GM12878 (cell line): ENCODE measurements at regions not wholly inside any gene's neighbourhood (a gene's known extent, or its start where the extent isn't known, plus 50 kb on each side); places are given as distances from the start of the nearest gene placed in this dataset.

Experiments
- CREM ChIP-seq: IDR thresholded peaks from 2 replicates; pipeline ENCODE4 v1.6.1; 2014; ENCODE audit warnings: antibody characterized with exemption, low read depth
- ELK1 ChIP-seq: IDR thresholded peaks from 2 replicates; pipeline ENCODE4 v1.6.1; 2012; ENCODE audit warnings: low read depth, low read length, improper control_type of control experiment
- ETV6 ChIP-seq, 2 experiments: fragments of 450-650 bp in 1 of 2; IDR thresholded peaks in 1 of 2; conservative IDR thresholded peaks in 1 of 2; 2 replicates each; pipeline ENCODE4 v1.6.1; 2014; ENCODE audit warnings: antibody characterized with exemption in 1 of 2, borderline replicate concordance in 1 of 2, low read depth in 1 of 2, mild to moderate bottlenecking in 1 of 2, moderate library complexity in 1 of 2
- HSF1 ChIP-seq: fragments of 150-350 bp; IDR thresholded peaks from 2 replicates; pipeline ENCODE4 v1.6.1; 2014; ENCODE audit warnings: mild to moderate bottlenecking, low read depth, low read length
- IRF4 ChIP-seq: IDR thresholded peaks from 2 replicates; pipeline ENCODE4 v1.6.1; 2011; ENCODE audit warnings: low read depth, low read length
- KLF5 ChIP-seq: fragments of 450-650 bp; IDR thresholded peaks from 2 replicates; pipeline ENCODE4 v1.6.1; 2014; ENCODE audit warnings: mild to moderate bottlenecking; ENCODE audit not compliant: partially characterized antibody
- PBX3 ChIP-seq: IDR thresholded peaks from 2 replicates; pipeline ENCODE4 v1.6.1; 2011; ENCODE audit warnings: mild to moderate bottlenecking, low read depth, low read length, moderate library complexity; ENCODE audit not compliant: insufficient replicate concordance
- PKNOX1 ChIP-seq: fragments of 450-650 bp; IDR thresholded peaks from 2 replicates; pipeline ENCODE4 v1.6.1; 2016; ENCODE audit warnings: mild to moderate bottlenecking
- SMARCA5 ChIP-seq: fragments of 450-650 bp; IDR thresholded peaks from 2 replicates; pipeline ENCODE4 v1.6.1; 2017; ENCODE audit warnings: mild to moderate bottlenecking
- SP1 ChIP-seq: IDR thresholded peaks from one replicate; pipeline ENCODE4 v1.6.1; 2011; ENCODE audit warnings: low read depth, low read length
- ZBTB33 ChIP-seq: fragments of 450-650 bp; IDR thresholded peaks from 2 replicates; pipeline ENCODE4 v1.6.1; 2017; ENCODE audit warnings: mild to moderate bottlenecking
- ZBTB40 ChIP-seq: fragments of 450-650 bp; IDR thresholded peaks from 2 replicates; pipeline ENCODE4 v1.6.1; 2016; ENCODE audit warnings: mild to moderate bottlenecking, moderate library complexity, borderline replicate concordance

GRCh38 chr5:173679909-173680630, 63.6 kb upstream of the BOD1 start (continued):
- TF ChIP-seq ETV6 (conservative IDR thresholded peaks at IDR 0.05 in 1 of 2, IDR thresholded peaks at IDR 0.05 in 1 of 2; ENCODE audit: borderline replicate concordance in 1 of 2, low read depth in 1 of 2) = no peak
- no peak for TF ChIP-seq HSF1
- TF ChIP-seq ZBTB40 = no peak
- TF ChIP-seq SMARCA5 = 0 out of 2 replicates have a peak, but pooled peaks have one; percentile 22
- no peak for TF ChIP-seq IRF4
- no peak for TF ChIP-seq KLF5
- peak; percentile 50 for TF ChIP-seq PBX3
- peak; percentile 73; the same call in 1 of the 2 replicates for TF ChIP-seq PKNOX1
- TF ChIP-seq ZBTB33 = peak; percentile 63; the same call in 1 of the 2 replicates
- no peak for TF ChIP-seq CREM
- TF ChIP-seq ELK1 = no peak
- TF ChIP-seq SP1 = peak; percentile 54
